ENCODE measurements at regions not wholly inside any gene's neighbourhood (a gene's known extent, or its start where the extent isn't known, plus 50 kb on each side); places are given as distances from the start of the nearest gene placed in this dataset.

GRCh38 chr6:111987295-111987694 is 66.6 kb upstream of the CCN6 start:
- DNase-seq (ENCODE audit: low read depth): no peak

- no peak for DNase-seq (ENCODE audit: low read depth)
Observed at GRCh38 chr6:111988926-111989325, 65.0 kb upstream of the CCN6 start.

- no peak for DNase-seq (ENCODE audit: low read depth)
Observed at GRCh38 chr6:111989743-111990142, 64.2 kb upstream of the CCN6 start.

GRCh38 chr6:111990214-111990613 is 63.7 kb upstream of the CCN6 start:
- no peak for DNase-seq (ENCODE audit: low read depth)

GRCh38 chr6:111992851-111993250 is 61.1 kb upstream of the CCN6 start:
- no peak for DNase-seq (ENCODE audit: low read depth)

GRCh38 chr6:111993342-111993741 is 60.6 kb upstream of the CCN6 start:
- no peak for DNase-seq (ENCODE audit: low read depth)

GRCh38 chr6:111994791-111995190 is 59.1 kb upstream of the CCN6 start:
- no peak for DNase-seq (ENCODE audit: low read depth)

GRCh38 chr6:111995404-111995803 is 58.5 kb upstream of the CCN6 start:
- no peak for DNase-seq (ENCODE audit: low read depth)

GRCh38 chr6:111996144-111996865 is 57.6 kb upstream of the CCN6 start:
- DNase-seq (ENCODE audit: low read depth): no peak

GRCh38 chr6:111997078-111997852 is 56.6 kb upstream of the CCN6 start:
- peak; percentile 53 for DNase-seq (ENCODE audit: low read depth)

GRCh38 chr6:111997853-111998208 is 56.1 kb upstream of the CCN6 start:
- DNase-seq (ENCODE audit: low read depth): no peak

- DNase-seq (ENCODE audit: low read depth): no peak
Observed at GRCh38 chr6:112002307-112002706, 51.6 kb upstream of the CCN6 start.

All from GM04504 (cell line).